ENCODE measurements at regions not wholly inside any gene's neighbourhood (a gene's known extent, or its start where the extent isn't known, plus 50 kb on each side); places are given as distances from the start of the nearest gene placed in this dataset.

DNA sequence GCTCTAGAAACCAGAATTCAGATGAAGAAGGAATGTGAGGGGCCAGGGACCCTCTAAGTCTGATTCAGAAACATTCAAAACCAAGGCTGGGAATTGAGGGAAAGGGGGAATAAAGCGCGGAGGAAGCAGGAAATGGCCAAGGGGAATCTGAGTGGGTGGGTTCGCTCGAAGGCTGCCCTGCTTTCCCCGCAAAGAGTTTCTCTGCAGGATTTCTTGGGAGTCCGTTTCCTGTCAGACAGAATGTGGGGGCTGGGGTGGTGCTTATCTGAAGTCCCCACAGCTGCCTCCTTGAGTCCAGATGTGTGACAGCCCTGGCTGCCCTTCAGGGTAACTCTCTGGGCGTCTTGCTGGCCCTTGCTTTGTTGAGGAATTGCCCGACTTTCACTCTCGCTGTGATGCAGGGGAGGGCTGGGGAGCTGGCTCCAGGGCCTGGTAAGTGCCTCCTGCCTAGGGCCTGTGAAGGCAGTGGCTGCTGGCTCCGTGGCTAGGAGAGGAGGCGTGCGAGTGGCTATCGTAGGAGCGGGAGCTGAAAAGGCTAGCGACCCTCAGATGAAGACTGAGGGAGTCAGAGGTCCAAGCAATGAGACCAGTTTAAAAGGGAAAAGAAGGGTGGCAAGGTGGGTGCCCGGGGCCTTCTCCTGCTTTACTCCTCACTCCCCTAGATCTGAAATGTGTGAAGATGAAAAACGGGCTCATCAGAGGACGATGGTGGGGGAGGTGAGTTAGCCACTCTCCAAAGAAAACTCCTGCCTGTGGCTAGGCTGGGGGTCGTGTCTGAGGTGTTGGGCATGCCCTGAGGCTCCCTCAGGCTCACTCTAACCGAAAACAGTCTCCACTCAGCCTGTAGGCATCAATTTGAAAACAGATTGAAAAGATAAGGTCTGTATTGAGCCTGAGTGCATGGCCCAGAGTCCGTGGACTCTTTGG is 143.9 kb upstream of the UMPS start:
- intact Hi-C loops (cut with DNase I; ENCODE audit: low total_unique reads) = no loop called here
- DNase-seq (ENCODE audit: low spot score in 2 of 2) = peak in 1 of 2 donors; percentile 71
- WGBS, 2 donors = 68 to 72% methylated on average over 21 of the region's 21 CpGs
- no peak for TF ChIP-seq POLR2A (IDR thresholded peaks at IDR 0.05)
- TF ChIP-seq, protein P1, sequence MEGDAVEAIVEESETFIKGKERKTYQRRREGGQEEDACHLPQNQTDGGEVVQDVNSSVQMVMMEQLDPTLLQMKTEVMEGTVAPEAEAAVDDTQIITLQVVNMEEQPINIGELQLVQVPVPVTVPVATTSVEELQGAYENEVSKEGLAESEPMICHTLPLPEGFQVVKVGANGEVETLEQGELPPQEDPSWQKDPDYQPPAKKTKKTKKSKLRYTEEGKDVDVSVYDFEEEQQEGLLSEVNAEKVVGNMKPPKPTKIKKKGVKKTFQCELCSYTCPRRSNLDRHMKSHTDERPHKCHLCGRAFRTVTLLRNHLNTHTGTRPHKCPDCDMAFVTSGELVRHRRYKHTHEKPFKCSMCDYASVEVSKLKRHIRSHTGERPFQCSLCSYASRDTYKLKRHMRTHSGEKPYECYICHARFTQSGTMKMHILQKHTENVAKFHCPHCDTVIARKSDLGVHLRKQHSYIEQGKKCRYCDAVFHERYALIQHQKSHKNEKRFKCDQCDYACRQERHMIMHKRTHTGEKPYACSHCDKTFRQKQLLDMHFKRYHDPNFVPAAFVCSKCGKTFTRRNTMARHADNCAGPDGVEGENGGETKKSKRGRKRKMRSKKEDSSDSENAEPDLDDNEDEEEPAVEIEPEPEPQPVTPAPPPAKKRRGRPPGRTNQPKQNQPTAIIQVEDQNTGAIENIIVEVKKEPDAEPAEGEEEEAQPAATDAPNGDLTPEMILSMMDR (IDR thresholded peaks at IDR 0.05) = no peak
- no peak overlapping the region for H3K4me3 ChIP-seq (ENCODE audit: low read depth, poor library complexity, severe bottlenecking)

DNA sequence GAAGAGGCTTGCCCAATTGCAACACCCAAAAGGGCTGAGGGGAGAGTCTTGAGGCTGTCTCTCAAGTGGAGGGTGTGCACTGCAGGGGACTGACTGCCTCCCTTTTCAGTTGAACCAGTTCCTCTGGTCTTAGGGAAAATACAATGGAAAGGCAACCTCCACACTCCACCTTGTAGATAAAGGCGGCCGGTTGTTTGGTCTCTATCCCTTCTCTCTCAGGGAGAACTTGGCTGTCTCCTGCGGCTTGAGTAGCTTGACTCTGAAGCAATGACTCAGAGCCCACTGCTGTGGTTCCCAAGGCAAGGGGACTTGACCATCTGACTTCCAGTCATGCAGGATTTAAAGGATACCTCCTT is 143.2 kb upstream of the UMPS start:
- intact Hi-C loops (cut with DNase I; ENCODE audit: low total_unique reads) = no loop called here
- WGBS, 2 donors = 74 to 80% methylated on average over 3 of the region's 3 CpGs
- H3K4me3 ChIP-seq (ENCODE audit: low read depth, poor library complexity, severe bottlenecking) = no peak overlapping the region
- peak in 1 of 2 donors; percentile 37 for DNase-seq (ENCODE audit: low spot score in 2 of 2)
- no peak for TF ChIP-seq POLR2A (IDR thresholded peaks at IDR 0.05)
- TF ChIP-seq, protein P1 (IDR thresholded peaks at IDR 0.05) = no peak

DNA sequence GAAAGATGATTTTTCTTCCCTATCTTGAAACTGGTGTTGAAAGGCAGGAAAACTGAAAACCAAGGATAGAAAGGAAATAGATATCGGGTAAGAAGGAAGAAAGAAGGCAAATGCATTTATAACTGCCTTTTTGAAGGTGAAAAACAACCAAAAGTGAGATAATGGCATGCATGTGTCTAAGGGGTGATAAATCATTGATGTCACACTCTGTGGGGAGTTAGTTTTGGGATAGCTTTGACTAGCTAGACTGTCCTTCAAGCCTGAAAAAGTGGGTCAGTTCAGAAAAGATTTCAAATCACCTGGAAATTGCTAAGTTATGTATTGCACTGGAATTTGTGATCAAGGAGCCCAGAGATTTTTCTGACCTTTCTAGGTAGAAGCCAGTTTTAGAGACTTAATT is 142.2 kb upstream of the UMPS start:
- no peak for DNase-seq (ENCODE audit: low spot score in 2 of 2)
- 80 to 81% methylated on average over 1 of the region's 1 CpG for WGBS, 2 donors
- intact Hi-C loops (cut with DNase I; ENCODE audit: low total_unique reads) = no loop called here
- TF ChIP-seq POLR2A (IDR thresholded peaks at IDR 0.05) = no peak
- TF ChIP-seq, protein P1 (IDR thresholded peaks at IDR 0.05) = no peak
- no peak overlapping the region for H3K4me3 ChIP-seq (ENCODE audit: low read depth, poor library complexity, severe bottlenecking)

DNA sequence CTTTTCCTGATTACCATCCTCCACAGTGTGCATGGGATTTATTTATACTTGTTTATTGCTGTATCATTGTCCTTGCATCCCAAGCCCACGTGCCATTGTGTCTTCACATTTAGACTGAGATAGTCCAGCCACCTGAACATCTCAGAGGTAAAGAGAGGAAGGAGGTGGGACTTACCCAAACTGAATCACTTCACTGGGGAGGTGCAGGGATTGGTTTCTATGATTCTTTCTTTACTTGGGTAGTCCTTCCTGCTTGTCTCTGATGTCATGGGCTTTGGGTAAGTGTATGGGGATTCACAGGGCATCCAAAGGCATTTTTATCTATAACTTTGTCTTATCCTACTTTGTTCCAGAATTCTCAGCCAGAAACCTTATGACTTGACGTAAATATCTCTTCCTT is 141.5 kb upstream of the UMPS start:
- intact Hi-C loops (cut with DNase I; ENCODE audit: low total_unique reads) = no loop called here
- WGBS, 2 donors = 91 to 93% methylated on average over 2 of the region's 2 CpGs
- no peak for TF ChIP-seq POLR2A (IDR thresholded peaks at IDR 0.05)
- TF ChIP-seq, protein P1 (IDR thresholded peaks at IDR 0.05) = no peak
- no peak overlapping the region for H3K4me3 ChIP-seq (ENCODE audit: low read depth, poor library complexity, severe bottlenecking)
- no peak for DNase-seq (ENCODE audit: low spot score in 2 of 2)

DNA sequence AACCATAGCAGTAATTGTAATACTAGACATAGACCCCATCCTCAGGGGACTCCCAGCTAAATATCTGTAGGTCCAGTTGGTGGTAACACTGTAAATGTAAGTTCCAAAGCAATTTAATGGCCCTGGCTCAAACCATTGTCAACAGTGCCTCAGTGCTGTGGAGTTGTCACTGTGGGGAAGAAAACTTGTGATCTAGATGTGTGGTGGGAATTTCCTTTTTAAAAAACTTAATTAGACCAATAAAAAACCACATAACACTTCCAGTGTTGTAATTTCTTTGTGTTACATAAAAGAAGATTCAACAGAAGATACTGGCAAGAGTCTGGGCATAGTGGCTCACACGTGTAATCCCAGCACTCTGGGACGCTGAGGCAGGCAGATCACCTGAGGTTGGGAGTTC is 138.6 kb upstream of the UMPS start:
- 64 to 70% methylated on average over 2 of the region's 2 CpGs for WGBS, 2 donors
- no peak for DNase-seq (ENCODE audit: low spot score in 2 of 2)
- no peak overlapping the region for H3K4me3 ChIP-seq (ENCODE audit: low read depth, poor library complexity, severe bottlenecking)
- intact Hi-C loops (cut with DNase I; ENCODE audit: low total_unique reads) = no loop called here
- no peak for TF ChIP-seq POLR2A (IDR thresholded peaks at IDR 0.05)

DNA sequence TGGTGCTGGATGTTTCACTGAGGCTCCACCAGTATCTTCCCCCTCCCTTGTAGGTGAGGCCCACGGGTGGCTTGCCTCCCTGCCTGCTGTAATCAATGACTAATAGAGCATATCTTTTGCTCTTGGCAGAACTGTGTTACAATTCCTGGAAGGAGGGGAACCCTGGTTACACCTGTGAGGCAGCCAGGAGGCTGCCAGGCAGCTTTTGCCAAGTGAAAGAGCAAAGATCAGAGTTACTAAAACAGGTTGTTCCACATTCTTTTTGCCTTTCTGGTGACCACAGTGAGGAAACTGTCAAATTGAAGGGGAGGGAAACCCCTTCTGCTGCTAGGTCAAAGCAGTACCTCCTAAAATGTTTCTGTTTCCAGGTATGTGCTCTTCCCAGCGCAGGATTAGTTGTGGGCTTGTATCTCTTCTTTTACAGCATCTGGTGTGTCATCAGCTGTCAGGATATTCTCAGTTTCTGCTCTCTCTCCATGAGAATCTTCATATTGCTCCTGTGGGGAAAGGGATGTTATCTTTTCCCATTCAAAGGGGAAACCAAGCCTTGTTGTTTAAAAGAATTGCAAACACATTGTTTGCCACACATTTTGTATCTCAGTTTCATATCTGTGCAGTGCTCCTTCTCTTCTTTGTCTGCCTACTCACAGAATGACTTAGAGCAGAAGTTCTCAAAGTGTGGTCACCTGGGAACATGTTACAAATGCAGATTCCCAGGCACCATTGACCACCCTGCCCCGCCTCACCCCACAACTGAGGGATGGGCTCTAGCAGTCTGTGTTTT is 137.4 kb upstream of the UMPS start:
- no peak overlapping the region for H3K4me3 ChIP-seq (ENCODE audit: low read depth, poor library complexity, severe bottlenecking)
- no peak for DNase-seq (ENCODE audit: low spot score in 2 of 2)
- WGBS, 2 donors = 47 to 63% methylated on average over 3 of the region's 3 CpGs
- TF ChIP-seq, protein P1 (IDR thresholded peaks at IDR 0.05) = no peak
- TF ChIP-seq POLR2A (IDR thresholded peaks at IDR 0.05) = no peak
- intact Hi-C loops (cut with DNase I; ENCODE audit: low total_unique reads) = no loop called here
